HG02588 (cell line): ENCODE measurements at regions not wholly inside any gene's neighbourhood (a gene's known extent, or its start where the extent isn't known, plus 50 kb on each side); places are given as distances from the start of the nearest gene placed in this dataset.
"Not testable (repeated sequence)": the region's sequence is repeated elsewhere in the genome, so short reads cannot be mapped to it uniquely, and the experiment has no call there.

Experiments used
- ATAC-seq: cut with Tn5 transposase; IDR thresholded peaks from one replicate; pipeline ENCODE4 v1.9.1; 2021; ENCODE audit warnings: mild to moderate bottlenecking, moderate library complexity; ENCODE audit not compliant: unreplicated experiment

- ATAC-seq: no peak
Observed at GRCh38 chr7:119522263-119522662, 750.7 kb upstream of the KCND2 start.

- ATAC-seq: no peak
Observed at GRCh38 chr7:119522698-119523097, 750.3 kb upstream of the KCND2 start.

GRCh38 chr7:119545118-119545517 lies 727.9 kb upstream of the KCND2 start:
- no peak for ATAC-seq

GRCh38 chr7:119555788-119556187 lies 717.2 kb upstream of the KCND2 start:
- ATAC-seq: no peak

- ATAC-seq: no peak
Observed at GRCh38 chr7:119556436-119556835, 716.5 kb upstream of the KCND2 start.

GRCh38 chr7:119561751-119562150 lies 711.2 kb upstream of the KCND2 start:
- no peak for ATAC-seq

GRCh38 chr7:119562839-119563238 lies 710.1 kb upstream of the KCND2 start:
- no peak for ATAC-seq

GRCh38 chr7:119571666-119572065 lies 701.3 kb upstream of the KCND2 start:
- ATAC-seq: no peak

- no peak for ATAC-seq
Observed at GRCh38 chr7:119572132-119572531, 700.8 kb upstream of the KCND2 start.

- no peak for ATAC-seq
Observed at GRCh38 chr7:119572541-119572940, 700.4 kb upstream of the KCND2 start.

GRCh38 chr7:119578116-119578515 lies 694.9 kb upstream of the KCND2 start:
- ATAC-seq: no peak

GRCh38 chr7:119594956-119595355 lies 678.0 kb upstream of the KCND2 start:
- ATAC-seq: no peak

GRCh38 chr7:119596651-119597050 lies 676.3 kb upstream of the KCND2 start:
- no peak for ATAC-seq

- ATAC-seq: no peak
Observed at GRCh38 chr7:119606297-119606696, 666.7 kb upstream of the KCND2 start.

GRCh38 chr7:119620769-119621168 lies 652.2 kb upstream of the KCND2 start:
- ATAC-seq: no peak

- ATAC-seq: no peak
Observed at GRCh38 chr7:119623427-119623826, 649.5 kb upstream of the KCND2 start.

GRCh38 chr7:119630406-119630969 lies 642.5 kb upstream of the KCND2 start:
- ATAC-seq: no peak

GRCh38 chr7:119633812-119634211 lies 639.2 kb upstream of the KCND2 start:
- ATAC-seq: not testable (repeated sequence)

GRCh38 chr7:119640326-119640725 lies 632.6 kb upstream of the KCND2 start:
- no peak for ATAC-seq

GRCh38 chr7:119640861-119641260 lies 632.1 kb upstream of the KCND2 start:
- no peak for ATAC-seq

- ATAC-seq: no peak
Observed at GRCh38 chr7:119643558-119643957, 629.4 kb upstream of the KCND2 start.

GRCh38 chr7:119647286-119647685 lies 625.7 kb upstream of the KCND2 start:
- no peak for ATAC-seq

GRCh38 chr7:119648752-119649151 lies 624.2 kb upstream of the KCND2 start:
- ATAC-seq: not testable (repeated sequence)
